ENCODE measurements at regions not wholly inside any gene's neighbourhood (a gene's known extent, or its start where the extent isn't known, plus 50 kb on each side); places are given as distances from the start of the nearest gene placed in this dataset.

DNA sequence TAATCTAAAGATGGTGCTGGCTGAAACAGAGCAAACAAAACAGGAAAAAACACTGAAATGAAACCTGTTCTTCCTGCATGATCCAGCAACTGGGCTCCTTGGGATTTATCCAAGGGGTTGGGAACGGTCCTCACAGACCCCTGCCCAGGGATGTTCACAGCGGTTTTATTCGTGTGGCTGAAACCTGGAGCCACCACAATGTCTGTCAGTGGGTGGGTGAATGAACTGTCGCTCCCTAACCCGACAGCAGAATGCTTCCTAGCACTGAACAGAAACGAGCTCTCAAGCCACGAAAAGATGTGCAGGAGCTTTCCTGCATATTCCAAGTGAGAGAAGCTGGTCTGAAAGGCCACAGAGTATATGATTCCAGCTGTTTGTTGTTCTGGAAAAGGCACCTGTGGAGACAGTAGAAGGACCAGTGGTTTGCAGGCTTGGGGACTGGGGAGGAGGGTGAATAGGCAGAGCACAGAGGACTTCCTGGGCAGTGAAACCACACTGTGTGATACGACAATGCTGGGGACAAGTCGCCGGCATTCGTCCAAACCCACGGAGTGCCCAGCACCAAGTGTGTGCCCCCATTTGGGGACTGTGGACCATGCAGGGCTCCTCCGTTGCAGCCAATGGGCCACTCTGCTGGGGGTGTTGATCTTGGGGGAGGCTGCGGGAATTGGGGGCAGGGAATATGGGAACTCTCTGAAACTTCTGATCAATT is 73.9 kb downstream of the TEX29 start:
- TF ChIP-seq EZH2phosphoT487 (IDR thresholded peaks at IDR 0.05): no peak
- TF ChIP-seq, protein P1, sequence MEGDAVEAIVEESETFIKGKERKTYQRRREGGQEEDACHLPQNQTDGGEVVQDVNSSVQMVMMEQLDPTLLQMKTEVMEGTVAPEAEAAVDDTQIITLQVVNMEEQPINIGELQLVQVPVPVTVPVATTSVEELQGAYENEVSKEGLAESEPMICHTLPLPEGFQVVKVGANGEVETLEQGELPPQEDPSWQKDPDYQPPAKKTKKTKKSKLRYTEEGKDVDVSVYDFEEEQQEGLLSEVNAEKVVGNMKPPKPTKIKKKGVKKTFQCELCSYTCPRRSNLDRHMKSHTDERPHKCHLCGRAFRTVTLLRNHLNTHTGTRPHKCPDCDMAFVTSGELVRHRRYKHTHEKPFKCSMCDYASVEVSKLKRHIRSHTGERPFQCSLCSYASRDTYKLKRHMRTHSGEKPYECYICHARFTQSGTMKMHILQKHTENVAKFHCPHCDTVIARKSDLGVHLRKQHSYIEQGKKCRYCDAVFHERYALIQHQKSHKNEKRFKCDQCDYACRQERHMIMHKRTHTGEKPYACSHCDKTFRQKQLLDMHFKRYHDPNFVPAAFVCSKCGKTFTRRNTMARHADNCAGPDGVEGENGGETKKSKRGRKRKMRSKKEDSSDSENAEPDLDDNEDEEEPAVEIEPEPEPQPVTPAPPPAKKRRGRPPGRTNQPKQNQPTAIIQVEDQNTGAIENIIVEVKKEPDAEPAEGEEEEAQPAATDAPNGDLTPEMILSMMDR (IDR thresholded peaks at IDR 0.05): no peak
